C4-2B (cell line): ENCODE measurements at regions not wholly inside any gene's neighbourhood (a gene's known extent, or its start where the extent isn't known, plus 50 kb on each side); places are given as distances from the start of the nearest gene placed in this dataset.

Experiments
- ZFX ChIP-seq: fragments of 450-650 bp; IDR thresholded peaks from 2 replicates; pipeline ENCODE4 v1.6.1; 2017
- TF ChIP-seq, protein P1 (sequence below): fragments of 450-650 bp; conservative IDR thresholded peaks from 2 replicates; pipeline ENCODE4 v1.5.1; 2017; ENCODE audit warnings: mild to moderate bottlenecking

DNA sequence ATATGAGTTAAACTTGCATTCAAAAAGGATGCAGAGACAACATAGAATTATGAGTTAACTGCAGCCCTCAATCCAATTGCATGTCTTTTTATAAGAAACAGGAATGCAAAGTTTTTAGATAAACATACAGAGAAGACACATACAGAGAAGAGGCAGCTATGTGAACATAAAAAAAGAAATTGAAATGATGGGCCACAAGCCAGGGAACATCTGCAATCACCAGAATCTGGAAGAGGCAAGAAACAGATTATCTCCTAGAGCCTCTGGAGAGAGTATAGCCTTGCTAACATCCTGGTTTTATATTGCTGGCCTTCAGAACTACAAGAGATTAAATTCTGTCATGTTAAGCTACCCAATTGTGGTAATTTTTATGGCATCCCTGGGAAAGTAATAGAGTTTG is 257.2 kb upstream of the EYS start:
- no peak for TF ChIP-seq ZFX
- TF ChIP-seq, protein P1, sequence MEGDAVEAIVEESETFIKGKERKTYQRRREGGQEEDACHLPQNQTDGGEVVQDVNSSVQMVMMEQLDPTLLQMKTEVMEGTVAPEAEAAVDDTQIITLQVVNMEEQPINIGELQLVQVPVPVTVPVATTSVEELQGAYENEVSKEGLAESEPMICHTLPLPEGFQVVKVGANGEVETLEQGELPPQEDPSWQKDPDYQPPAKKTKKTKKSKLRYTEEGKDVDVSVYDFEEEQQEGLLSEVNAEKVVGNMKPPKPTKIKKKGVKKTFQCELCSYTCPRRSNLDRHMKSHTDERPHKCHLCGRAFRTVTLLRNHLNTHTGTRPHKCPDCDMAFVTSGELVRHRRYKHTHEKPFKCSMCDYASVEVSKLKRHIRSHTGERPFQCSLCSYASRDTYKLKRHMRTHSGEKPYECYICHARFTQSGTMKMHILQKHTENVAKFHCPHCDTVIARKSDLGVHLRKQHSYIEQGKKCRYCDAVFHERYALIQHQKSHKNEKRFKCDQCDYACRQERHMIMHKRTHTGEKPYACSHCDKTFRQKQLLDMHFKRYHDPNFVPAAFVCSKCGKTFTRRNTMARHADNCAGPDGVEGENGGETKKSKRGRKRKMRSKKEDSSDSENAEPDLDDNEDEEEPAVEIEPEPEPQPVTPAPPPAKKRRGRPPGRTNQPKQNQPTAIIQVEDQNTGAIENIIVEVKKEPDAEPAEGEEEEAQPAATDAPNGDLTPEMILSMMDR: no peak
